ENCODE measurements at regions not wholly inside any gene's neighbourhood (a gene's known extent, or its start where the extent isn't known, plus 50 kb on each side); places are given as distances from the start of the nearest gene placed in this dataset.

DNA sequence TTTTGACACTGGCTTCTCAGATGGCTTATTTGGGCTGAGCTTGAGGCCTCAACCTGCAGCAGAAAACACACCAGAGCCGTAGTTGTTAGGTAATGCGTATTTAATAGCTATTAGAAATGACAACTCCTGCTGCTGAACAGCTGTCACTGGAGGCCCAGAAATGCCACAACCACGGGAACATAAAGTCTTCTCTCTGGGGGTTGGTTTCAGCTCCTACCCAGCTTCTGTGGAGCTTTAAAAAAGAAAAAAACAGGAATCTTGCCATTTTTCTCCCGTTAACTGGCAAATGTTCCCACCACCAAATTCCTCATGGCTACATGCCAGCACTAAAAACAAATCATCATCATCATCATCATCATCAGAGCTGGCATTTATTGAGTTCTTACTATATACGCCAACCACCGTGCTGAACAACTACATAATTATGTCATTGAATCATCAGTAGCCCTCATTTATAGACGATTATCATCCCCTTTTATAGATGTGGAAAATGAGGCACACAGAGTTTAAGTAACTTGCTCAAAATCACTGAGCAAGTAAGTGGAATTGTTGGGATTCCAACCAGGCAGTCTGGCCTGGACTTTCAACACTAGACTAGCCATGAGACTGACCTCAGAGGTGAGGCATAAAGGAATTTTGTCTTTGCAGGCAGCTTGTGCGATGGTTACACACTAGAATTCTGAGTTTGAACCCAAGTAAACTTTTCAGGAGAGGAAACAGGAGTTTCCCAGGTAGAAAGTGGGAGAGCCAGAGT is 185.3 kb upstream of the WWC1 start:
- no peak for DNase-seq
- no peaks in the 10 kb centered on the region for H3K27me3 ChIP-seq (ENCODE audit: control insufficient read depth, insufficient read depth, low read length)
- H3K4me3 ChIP-seq (ENCODE audit: insufficient read depth, low read depth, low read length): no peak overlapping the region
- H3K36me3 ChIP-seq (replicated peaks; ENCODE audit: control insufficient read depth, insufficient read depth, low read length): no peaks in the 10 kb centered on the region

DNA sequence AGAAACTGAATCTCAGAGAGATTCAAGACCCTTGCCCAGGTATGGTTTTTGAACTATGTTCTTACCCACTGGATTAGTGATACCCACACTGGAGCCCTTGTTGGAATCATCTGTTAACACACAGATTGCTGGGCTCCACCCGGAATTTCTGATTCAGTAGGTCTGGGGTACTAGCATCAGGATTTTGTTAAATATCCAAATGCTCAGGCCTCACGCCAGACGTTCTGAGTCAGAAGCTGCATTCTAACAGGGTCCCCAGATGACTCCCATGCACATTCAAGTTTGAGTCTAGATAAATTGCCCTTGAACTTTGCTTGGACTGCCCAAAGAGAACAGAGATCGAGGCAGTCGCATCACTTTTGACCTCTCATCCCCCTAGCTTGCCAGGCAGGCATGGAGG is 182.0 kb upstream of the WWC1 start:
- DNase-seq: no peak
- Histone ChIP-seq H3K4me3 (ENCODE audit: insufficient read depth, low read depth, low read length) (no peak overlapping the region), H3K27me3 (ENCODE audit: control insufficient read depth, insufficient read depth, low read length) (no peaks in the 10 kb centered on the region), H3K36me3 (replicated peaks; ENCODE audit: control insufficient read depth, insufficient read depth, low read length) (no peaks in the 10 kb centered on the region)

DNA sequence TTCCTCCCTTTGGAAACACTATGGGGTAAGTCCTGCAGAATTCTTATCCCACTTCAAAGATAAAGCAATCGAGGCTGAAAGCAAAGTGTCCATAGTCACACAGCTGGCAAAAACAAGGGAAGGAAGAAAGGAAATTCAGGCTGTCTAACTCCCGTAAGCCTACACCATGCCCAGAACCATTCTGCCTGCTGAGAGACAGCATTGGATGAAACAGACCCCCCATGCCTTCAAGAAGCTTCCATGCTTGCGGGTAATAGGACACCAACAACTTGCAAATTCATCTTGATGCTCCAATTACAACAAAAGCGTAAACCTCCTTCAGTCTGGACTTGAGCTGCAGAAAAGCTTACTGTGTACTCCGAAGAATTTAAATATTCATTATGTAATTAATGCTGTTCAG is 181.1 kb upstream of the WWC1 start:
- Histone ChIP-seq H3K36me3 (replicated peaks; ENCODE audit: control insufficient read depth, insufficient read depth, low read length) (no peaks in the 10 kb centered on the region), H3K4me3 (ENCODE audit: insufficient read depth, low read depth, low read length) (no peak overlapping the region), H3K27me3 (ENCODE audit: control insufficient read depth, insufficient read depth, low read length) (no peaks in the 10 kb centered on the region)
- no peak for DNase-seq

DNA sequence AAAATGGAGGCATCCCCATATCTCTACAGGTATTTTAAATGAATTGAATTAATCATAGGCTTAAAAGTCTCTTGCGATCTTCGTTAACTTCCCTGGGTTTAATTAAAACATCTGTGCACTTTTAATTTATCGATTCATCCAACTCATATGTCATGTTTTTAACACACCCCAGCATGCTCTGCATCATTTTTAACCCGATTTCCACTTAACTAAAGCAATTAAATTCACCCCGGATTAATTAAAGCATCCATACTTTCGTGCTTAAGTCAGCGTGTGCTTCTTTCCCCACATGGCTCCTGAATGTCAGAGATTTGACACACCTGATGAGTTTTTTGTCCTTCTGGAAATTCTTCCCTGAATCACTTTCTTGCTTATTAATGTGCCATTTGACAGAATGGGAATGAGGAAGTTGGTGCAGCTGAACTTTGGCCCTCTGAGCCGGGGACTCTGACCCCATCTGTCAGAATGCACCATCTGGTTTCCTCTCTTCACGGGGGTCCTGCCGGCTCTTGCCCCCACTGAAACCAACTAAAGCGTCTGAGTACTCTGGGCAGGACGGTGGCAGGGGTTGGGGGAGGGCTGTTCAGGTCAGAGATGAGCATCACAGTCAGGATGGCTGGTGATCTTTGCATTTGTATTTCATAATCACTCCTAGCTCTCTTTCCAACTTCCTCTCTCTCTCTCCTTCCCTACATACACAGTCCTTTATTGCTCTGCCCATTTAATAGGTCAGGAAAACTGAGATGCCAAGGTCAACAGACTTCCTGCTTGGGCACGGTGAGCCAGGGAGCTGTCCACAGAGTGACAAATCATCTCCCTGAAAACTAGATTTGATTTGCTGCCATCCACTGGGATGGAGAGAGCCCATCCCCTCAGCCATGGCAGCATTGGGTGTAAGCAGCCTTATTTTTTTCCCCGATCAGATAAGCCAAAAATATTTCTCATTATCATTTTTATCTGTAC is 180.3 kb upstream of the WWC1 start:
- DNase-seq: no peak
- H3K27me3 ChIP-seq (ENCODE audit: control insufficient read depth, insufficient read depth, low read length): no peaks in the 10 kb centered on the region
- H3K4me3 ChIP-seq (ENCODE audit: insufficient read depth, low read depth, low read length): no peak overlapping the region
- H3K36me3 ChIP-seq (replicated peaks; ENCODE audit: control insufficient read depth, insufficient read depth, low read length): no peaks in the 10 kb centered on the region

DNA sequence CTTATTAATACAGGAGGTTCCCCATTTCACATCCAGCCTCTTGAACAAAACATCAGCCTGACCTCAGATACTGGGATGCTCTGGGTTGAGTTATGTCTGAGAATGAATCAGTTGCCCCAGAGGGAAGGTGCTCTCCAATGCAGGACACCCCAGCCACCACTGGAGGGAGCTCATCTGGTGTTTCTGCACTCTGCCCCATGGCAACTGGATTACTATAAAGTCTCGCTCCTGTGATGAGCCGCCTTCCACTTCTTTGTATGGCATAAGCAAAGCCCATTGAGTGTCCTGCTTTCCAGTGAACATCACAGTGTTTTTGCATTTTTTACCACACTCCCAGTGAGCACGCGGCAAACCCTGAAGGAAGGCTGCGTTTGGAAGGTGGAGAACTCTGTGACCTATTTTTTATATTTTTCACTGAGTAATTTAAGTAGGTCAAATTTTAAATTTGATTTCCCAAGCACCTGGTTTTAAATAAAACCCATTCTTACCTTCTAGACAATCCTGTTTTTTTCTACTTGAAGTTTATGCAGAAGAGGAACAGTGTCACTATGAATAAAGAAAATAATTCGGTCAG is 176.9 kb upstream of the WWC1 start:
- no peak overlapping the region for H3K4me3 ChIP-seq (ENCODE audit: insufficient read depth, low read depth, low read length)
- H3K36me3 ChIP-seq (replicated peaks; ENCODE audit: control insufficient read depth, insufficient read depth, low read length): no peaks in the 10 kb centered on the region
- DNase-seq: peak; percentile 75
- no peaks in the 10 kb centered on the region for H3K27me3 ChIP-seq (ENCODE audit: control insufficient read depth, insufficient read depth, low read length)

DNA sequence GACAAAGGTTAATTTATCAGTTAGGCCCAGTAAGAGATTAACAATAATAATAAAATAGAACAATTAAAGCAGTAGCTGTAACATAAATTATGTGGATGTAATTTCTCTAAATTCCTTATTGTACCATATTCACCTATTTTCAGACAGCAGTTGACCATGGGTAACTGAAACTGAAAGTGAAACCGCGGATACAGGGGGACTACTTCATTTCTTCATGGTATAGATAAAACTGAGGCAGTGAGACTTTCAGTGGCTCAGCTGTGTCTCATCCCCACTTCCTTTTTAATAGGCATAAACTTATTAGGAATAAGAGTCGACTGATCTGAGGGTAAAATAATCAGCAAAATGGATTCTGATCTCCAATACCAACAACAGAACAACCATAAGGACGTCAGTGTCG is 174.0 kb upstream of the WWC1 start:
- Histone ChIP-seq H3K36me3 (replicated peaks; ENCODE audit: control insufficient read depth, insufficient read depth, low read length) (no peaks in the 10 kb centered on the region), H3K27me3 (ENCODE audit: control insufficient read depth, insufficient read depth, low read length) (no peaks in the 10 kb centered on the region), H3K4me3 (ENCODE audit: insufficient read depth, low read depth, low read length) (no peak overlapping the region)
- no peak for DNase-seq

DNA sequence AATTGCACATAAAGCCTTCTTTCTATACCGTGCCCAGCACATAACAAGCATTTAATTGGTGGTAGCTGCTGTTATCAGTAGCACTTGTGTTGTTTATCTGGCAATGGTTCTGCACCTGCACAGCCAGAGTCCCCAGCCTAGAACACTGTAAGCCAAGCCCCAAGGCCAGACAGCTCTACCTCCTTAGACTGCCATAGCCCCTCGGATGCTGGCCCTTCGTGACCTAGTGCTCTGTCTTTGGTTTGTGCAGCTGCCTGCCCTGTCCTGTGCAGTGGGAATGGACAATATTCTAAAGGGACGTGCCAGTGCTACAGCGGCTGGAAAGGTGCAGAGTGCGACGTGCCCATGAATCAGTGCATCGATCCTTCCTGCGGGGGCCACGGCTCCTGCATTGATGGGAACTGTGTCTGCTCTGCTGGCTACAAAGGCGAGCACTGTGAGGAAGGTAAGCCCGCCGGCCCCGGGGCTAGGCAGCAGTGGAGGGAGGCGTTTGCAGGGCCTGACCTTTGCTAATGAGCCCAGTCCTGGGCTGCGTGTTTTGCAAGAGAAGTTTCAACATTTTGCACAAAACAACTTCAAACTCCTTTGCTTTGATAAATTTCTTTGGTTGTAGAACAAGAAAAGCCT is 173.3 kb upstream of the WWC1 start:
- H3K36me3 ChIP-seq (replicated peaks; ENCODE audit: control insufficient read depth, insufficient read depth, low read length): no peaks in the 10 kb centered on the region
- no peak overlapping the region for H3K4me3 ChIP-seq (ENCODE audit: insufficient read depth, low read depth, low read length)
- no peaks in the 10 kb centered on the region for H3K27me3 ChIP-seq (ENCODE audit: control insufficient read depth, insufficient read depth, low read length)
- DNase-seq: peak; percentile 55

DNA sequence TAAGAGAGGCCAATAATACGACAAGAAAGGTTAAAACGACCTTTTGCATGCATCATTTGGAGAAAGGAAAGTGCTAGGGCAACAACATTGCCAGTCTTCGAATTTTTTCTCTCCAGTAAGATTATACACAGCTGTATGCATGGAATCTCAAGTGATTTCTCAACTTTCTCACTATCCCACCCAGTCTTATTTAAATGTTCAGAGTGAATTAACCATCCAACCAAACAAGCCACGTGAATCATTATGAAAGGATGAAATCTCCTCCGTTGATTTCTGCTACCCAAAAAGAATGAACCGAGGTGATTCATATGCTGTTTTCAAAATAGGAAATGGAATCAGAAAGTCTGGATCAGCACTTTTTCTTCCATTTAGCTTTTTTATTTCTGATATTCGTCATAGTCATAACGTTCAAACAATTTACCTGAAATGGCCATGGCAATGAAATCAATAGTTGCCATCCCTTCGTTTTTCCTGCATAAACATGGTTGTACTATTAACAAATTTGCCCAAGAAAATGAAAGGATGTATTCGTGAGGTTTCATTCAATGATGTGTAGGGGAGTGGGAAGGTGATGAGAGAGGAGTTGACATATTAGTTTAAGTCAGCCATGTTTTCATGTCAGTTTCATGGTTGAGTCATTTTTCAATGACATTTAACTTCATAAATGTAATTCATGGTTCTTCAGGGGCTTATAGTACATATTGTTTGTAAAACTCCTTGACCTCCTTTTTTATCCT is 170.9 kb upstream of the WWC1 start:
- no peaks in the 10 kb centered on the region for H3K27me3 ChIP-seq (ENCODE audit: control insufficient read depth, insufficient read depth, low read length)
- DNase-seq: no peak
- no peaks in the 10 kb centered on the region for H3K36me3 ChIP-seq (replicated peaks; ENCODE audit: control insufficient read depth, insufficient read depth, low read length)
- H3K4me3 ChIP-seq (ENCODE audit: insufficient read depth, low read depth, low read length): no peak overlapping the region

DNA sequence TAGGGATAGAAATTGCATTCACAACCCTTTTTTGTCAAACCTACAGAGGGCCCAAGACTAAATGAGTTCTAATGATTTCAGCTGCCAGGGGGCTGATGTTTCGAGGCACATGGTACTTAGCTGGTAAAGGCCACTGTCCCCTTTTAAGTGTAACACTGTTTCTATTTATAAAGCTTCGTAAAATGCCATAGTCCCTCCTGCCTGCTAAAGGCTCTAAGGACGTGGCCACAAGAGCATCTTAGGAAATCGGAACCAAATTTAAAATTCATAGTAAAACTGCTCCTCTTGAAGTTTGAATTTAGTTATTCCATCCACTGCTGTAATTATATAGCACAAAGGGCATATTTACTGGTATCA is 170.3 kb upstream of the WWC1 start:
- DNase-seq: no peak
- H3K36me3 ChIP-seq (replicated peaks; ENCODE audit: control insufficient read depth, insufficient read depth, low read length): no peaks in the 10 kb centered on the region
- H3K4me3 ChIP-seq (ENCODE audit: insufficient read depth, low read depth, low read length): no peak overlapping the region
- H3K27me3 ChIP-seq (ENCODE audit: control insufficient read depth, insufficient read depth, low read length): no peaks in the 10 kb centered on the region

DNA sequence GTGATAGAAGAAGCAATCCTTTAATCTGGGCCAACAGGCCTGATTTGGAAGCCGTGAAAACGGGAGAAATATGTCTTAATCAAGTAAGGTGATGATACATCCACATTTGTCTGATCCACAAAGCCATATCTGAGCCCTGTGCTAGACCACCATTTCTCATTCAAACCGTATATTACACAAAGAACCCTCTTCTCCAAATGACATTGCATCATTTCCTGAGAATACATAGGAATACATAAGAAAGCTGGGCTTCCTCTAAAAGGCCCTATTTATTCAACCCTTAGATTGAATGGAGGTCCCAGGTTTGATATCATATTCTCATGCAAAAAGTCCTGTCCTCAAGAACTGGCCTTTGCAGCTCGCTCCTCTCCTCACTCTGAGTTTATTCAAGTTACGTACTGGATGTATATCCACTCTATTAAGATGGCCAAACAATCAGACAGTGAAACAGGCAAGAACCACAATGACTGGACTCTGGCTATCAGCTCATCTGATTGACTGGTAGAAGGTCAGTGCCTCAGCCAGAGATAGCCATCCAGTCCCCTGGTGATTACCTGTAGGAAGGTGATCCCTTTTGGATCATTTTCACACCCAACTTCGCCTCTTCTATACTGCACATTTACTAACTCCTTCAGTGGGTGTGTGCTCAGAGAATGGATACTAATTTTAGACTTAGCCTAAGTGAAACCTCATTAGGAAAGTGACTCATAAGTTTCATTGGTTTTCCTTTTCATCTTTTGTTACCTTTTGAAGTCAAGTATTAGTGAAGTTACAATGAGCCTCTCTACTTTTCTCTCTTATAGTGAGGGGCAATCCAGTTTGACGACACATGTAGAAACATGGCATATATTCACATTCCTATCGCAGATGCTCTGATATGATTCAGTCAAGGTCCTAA is 167.6 kb upstream of the WWC1 start:
- DNase-seq: no peak
- no peak overlapping the region for H3K4me3 ChIP-seq (ENCODE audit: insufficient read depth, low read depth, low read length)
- no peaks in the 10 kb centered on the region for H3K36me3 ChIP-seq (replicated peaks; ENCODE audit: control insufficient read depth, insufficient read depth, low read length)
- H3K27me3 ChIP-seq (ENCODE audit: control insufficient read depth, insufficient read depth, low read length): no peaks in the 10 kb centered on the region

DNA sequence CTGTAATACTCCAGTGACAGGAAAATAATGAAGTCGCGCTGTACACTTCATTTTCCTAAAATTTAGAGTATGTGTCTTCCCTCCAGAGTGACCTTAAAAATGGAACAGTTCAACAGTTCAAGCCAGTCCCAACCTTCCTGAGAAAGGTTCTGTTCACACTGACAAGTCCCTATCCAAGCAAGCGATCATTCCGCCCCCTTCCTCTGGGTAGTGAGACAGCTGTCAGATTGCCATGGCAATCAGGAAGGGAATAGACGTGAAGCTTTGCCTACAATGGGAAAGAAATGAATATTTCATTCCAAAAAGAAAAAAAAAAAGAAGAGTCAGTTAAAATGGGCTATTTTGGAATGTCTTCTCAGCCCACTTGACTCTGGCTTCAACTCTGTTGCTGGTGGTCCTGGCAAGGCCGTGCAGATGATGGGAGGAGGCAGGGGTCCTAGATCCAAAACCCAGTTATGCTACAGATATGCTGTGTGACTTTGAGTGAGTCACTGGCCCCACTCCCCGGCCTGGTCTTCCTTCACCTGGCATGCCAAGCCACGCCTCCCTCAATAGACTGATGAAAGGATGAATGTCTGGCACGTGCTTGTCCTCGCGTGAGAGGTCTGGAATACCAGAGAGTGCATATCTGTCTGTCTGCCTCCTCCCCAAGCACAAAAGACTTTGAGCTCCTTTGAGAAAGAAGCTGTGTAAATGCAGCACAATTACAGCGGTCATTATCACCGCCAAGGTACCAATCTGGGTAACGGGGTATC is 165.8 kb upstream of the WWC1 start:
- Histone ChIP-seq H3K27me3 (ENCODE audit: control insufficient read depth, insufficient read depth, low read length) (no peaks in the 10 kb centered on the region), H3K36me3 (replicated peaks; ENCODE audit: control insufficient read depth, insufficient read depth, low read length) (no peaks in the 10 kb centered on the region), H3K4me3 (ENCODE audit: insufficient read depth, low read depth, low read length) (no peak overlapping the region)
- no peak for DNase-seq

DNA sequence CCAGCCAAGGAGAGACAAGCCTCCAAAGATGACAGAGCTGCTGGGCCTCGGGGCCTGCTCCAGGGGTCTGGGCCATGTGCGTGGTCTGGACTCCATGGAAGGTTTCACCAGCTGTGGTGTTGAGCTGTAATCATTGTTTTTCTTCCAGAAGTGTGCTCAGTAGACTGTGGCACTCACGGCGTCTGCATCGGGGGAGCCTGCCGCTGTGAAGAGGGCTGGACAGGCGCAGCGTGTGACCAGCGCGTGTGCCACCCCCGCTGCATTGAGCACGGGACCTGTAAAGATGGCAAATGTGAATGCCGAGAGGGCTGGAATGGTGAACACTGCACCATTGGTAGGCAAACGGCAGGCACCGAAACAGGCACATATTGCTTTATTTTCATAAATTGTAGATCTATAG is 164.8 kb upstream of the WWC1 start:
- no peaks in the 10 kb centered on the region for H3K36me3 ChIP-seq (replicated peaks; ENCODE audit: control insufficient read depth, insufficient read depth, low read length)
- DNase-seq: no peak
- H3K27me3 ChIP-seq (ENCODE audit: control insufficient read depth, insufficient read depth, low read length): no peaks in the 10 kb centered on the region
- no peak overlapping the region for H3K4me3 ChIP-seq (ENCODE audit: insufficient read depth, low read depth, low read length)

DNA sequence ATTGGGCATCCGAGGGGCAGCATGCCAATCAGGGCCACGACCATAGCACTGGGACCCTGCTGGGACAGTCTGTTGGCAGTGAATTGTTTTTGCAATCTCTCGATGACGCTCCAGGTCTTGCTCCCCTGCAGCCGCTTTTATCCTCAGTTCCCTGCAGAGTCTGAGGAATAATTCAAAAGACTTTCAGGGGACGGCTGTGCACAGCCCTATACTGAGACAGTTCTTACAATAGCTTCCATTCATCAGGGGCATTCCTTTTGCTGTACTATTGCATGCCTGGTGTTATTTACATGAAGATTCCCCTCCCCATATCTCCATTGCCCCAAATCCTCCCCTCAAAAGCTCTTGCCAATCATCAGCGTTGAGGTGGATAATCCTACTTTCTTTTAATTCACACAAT is 163.3 kb upstream of the WWC1 start:
- no peaks in the 10 kb centered on the region for H3K27me3 ChIP-seq (ENCODE audit: control insufficient read depth, insufficient read depth, low read length)
- no peak for DNase-seq
- H3K4me3 ChIP-seq (ENCODE audit: insufficient read depth, low read depth, low read length): no peak overlapping the region
- H3K36me3 ChIP-seq (replicated peaks; ENCODE audit: control insufficient read depth, insufficient read depth, low read length): no peaks in the 10 kb centered on the region
